SKM-1 (cell line): ENCODE measurements at regions not wholly inside any gene's neighbourhood (a gene's known extent, or its start where the extent isn't known, plus 50 kb on each side); places are given as distances from the start of the nearest gene placed in this dataset.
"Not testable (repeated sequence)": the region's sequence is repeated elsewhere in the genome, so short reads cannot be mapped to it uniquely, and the experiment has no call there.

Experiments used
- DNase-seq: peaks from one replicate; lab custom pipeline; 2025; ENCODE audit not compliant: unreplicated experiment; lab: John Stamatoyannopoulos, UW

- DNase-seq, result no peak
Observed at GRCh38 chr4:28251831-28252230, 1391.2 kb downstream of the STIM2 start.

- no peak for DNase-seq
Observed at GRCh38 chr4:28254003-28254402, 1393.4 kb downstream of the STIM2 start.

DNA sequence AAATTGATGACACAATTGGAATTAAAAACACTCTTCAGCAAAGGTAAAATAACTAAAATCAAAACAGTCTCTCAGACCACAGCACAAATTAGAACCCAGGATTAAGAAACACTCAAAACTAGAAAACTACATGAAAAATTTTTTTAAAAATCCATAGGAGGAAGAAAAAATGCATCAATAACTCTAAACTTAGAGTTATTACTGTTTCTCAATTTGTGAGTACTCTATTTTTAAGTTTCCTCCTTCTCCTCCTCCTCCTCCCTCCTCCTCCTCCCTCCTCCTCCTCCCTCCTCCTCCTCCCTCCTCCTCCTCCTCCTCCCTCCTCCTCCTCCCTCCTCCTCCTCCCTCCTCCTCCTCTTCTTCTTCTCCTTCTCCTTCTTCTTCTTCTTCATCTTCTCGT, 1395.7 kb downstream of the STIM2 start:
- DNase-seq, result no peak

- DNase-seq, result no peak
Observed at GRCh38 chr4:28259951-28260350, 1399.3 kb downstream of the STIM2 start.

DNA sequence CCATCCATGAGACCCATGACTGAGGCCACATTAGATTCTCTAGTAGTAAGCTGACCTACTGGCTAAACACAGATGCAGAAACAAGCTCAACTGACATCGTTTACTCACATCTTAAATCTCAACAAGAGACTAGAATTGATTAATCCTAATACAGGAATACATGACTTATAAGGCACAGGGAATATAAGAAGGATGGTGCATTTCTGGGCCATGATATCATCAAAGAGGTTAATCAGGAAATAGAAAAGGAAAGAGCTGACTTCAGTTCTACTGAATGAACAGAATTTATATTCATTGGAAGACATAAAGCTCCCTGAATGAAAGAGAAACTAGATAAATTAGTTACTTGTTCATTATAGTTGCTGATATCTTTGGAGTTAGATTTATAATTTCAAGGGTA, 1406.5 kb downstream of the STIM2 start:
- no peak for DNase-seq

DNA sequence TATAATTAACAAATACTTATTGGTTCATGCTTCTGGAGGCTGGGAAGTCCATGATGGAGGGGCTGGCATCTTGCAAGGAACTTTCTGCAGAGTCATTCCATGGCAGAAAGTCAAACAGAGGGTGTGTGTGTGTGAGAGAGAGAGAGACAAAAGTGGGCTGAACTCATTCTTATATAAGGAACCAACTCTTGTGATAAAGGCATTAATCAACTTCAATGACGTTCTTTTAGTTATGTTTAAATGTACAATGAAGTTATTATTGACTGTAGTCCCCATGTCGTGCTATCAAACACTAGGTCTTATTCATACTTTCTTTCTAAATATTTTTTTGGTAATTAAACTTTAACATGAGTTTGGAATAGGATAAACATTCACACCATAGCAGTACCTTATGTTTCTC, 1408.8 kb downstream of the STIM2 start:
- no peak for DNase-seq

GRCh38 chr4:28277931-28278330, 1417.3 kb downstream of the STIM2 start:
- DNase-seq, result no peak

- DNase-seq, result no peak
Observed at GRCh38 chr4:28278676-28279075, 1418.0 kb downstream of the STIM2 start.

GRCh38 chr4:28279249-28279648, 1418.6 kb downstream of the STIM2 start:
- DNase-seq, result no peak

DNA sequence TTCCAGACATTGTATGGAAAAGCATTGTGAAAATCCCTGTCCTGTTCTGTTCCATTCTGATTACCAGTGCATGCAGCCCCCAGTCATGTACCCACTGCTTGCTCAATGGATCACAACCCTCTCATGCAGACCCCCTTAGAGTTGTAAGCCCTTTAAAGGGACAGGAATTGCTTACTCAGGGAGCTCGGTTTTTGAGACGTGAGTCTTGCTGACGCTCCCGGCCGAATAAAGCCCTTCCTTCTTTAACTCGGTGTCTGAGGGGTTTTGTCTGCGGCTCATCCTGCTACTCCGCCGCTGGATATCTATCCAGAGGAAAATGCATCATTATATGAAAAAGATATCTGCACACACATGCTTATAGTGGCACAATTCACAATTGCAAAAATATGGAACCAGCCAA, 1425.6 kb downstream of the STIM2 start:
- DNase-seq, result not testable (repeated sequence)

DNA sequence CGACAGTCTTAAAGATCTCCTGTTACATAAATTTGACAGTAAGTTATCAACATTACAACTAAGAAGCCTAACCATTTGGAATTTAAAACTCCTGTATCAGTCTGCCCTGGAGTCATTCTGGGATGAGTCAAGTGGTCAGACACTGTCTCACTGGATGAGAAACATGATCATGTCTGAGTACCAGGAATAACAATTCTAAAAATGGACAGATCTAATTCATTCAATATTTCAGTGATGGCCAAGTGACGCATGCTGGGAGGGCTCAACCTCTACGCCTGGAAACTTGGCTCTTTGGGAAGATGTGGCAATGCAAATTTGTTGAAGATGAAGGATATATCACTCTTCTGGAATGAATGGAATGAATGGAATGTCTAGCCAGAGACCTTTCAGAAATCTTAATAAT, 1427.2 kb downstream of the STIM2 start:
- DNase-seq, result no peak

- no peak for DNase-seq
Observed at GRCh38 chr4:28296239-28296638, 1435.6 kb downstream of the STIM2 start.

- no peak for DNase-seq
Observed at GRCh38 chr4:28310926-28311325, 1450.3 kb downstream of the STIM2 start.

- DNase-seq, result not testable (repeated sequence)
Observed at GRCh38 chr4:28312497-28312896, 1451.9 kb downstream of the STIM2 start.

DNA sequence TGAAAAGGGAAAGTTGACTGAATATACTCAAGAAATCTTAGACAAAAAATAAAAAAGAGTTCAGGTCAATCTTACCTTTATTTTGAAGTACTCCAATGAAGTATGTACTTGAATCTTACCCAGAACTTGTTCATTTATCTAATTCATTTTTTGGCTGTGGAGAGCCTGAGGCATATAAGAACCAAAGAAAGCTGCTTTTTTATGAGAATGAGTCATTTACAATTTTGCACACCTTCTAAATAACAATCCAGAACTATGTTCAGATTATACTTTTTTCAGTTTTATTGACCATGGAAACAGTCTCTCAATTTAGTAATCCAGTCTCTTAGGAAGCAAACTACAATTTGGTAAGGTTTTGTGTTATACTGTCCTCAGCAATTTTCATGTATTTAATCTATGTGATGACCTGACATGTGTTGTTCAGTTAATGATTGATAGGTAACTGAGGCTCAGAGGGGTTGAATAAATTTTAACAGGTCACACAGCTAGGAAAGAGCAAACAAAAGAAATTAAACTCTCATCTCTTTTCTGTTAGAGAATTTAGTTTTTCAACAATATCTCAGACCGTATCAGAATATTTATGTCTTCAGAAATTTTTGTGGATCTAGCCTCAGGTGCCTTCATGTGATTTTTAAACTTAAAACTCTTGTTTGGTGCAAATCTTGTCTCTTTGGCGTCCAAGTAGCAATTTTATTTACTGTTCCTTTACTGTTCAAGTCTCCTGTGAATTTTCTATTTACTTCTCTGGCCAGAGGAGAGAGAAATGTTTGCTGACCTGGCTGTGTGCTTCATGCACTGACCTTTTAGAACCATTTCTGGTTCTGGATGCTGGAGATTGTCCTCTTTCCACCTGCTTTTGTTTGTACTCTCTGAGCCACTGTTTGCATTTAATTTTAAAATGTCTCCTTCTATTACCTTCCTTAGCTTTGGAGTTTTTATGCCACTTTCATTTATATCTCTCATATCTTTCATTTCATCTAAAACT, 1453.4 kb downstream of the STIM2 start:
- DNase-seq, result no peak

DNA sequence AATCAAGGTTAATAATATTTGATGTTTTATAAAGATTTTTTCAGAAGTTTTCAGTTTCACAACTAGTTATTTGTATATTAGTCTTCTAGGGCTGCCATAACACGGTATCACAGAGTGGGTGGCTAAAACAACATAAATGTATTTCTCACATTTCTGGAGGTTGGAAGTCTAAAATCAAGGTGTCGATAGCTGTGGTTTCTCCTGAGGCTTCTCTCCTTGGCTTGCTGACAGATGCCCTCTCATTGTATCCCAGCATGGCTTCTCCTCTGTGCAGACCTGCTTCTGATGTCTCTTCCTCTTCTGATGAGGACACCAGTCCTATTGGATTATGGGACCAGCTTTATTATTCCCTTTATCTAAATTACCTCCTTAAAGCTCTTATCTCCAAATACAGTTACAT, 1456.6 kb downstream of the STIM2 start:
- no peak for DNase-seq

- DNase-seq, result no peak
Observed at GRCh38 chr4:28334249-28334648, 1473.6 kb downstream of the STIM2 start.

- no peak for DNase-seq
Observed at GRCh38 chr4:28341784-28342183, 1481.1 kb downstream of the STIM2 start.

DNA sequence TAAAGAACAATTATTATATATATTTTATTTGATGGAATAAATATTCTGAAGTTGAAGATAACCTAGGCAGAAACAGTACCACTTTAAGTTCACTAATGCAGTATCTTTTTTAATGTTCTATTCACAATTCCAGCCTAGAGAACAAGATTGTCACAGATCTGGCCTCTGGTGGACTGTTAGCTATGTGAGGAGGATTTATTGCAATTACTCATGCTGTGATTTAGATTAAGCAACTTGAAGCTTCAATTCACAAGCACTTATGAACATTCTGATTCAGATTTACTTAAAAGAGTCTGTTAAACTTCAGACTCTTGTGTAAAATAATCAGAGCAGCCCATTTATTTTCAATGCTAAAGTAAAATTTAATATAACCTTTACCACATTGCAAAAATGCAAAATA, 1489.8 kb downstream of the STIM2 start:
- DNase-seq, result no peak

- DNase-seq, result no peak
Observed at GRCh38 chr4:28351102-28351501, 1490.5 kb downstream of the STIM2 start.

GRCh38 chr4:28351826-28352225, 1491.2 kb downstream of the STIM2 start:
- DNase-seq, result no peak

GRCh38 chr4:28354880-28355656, 1494.4 kb downstream of the STIM2 start:
- no peak for DNase-seq
